Ureter (tissue), 1 donor: ENCODE measurements at regions not wholly inside any gene's neighbourhood (a gene's known extent, or its start where the extent isn't known, plus 50 kb on each side); places are given as distances from the start of the nearest gene placed in this dataset.
A peak's percentile ranks its signal among the peaks of the same experiment; 100 is the strongest.

ENCODE experiments used
- DNase-seq: peaks from one replicate; pipeline ENCODE4 v3.0.0-alpha.2; 2020; ENCODE audit warnings: low spot score
- donor health status: DM: yes; HTN: yes; CAD: no.

DNA sequence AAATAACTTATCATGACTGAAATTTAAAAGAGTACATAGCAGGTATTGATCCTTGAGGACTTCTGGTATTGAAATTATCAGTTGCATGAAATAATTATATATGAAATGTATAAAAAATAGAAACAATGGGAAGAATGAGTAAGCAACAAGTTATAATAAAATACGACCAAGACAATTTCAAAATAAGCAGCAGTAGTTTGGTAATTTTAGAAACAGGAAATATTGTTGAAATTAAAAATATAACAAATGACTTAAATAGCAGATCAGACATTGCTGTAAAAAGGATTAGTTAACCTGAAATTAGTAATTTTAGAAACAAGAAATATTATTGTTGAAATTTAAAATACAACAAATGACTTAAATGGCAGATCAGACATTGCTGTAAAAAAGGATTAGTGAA is 152.3 kb downstream of the BTC start:
- no peak for DNase-seq

DNA sequence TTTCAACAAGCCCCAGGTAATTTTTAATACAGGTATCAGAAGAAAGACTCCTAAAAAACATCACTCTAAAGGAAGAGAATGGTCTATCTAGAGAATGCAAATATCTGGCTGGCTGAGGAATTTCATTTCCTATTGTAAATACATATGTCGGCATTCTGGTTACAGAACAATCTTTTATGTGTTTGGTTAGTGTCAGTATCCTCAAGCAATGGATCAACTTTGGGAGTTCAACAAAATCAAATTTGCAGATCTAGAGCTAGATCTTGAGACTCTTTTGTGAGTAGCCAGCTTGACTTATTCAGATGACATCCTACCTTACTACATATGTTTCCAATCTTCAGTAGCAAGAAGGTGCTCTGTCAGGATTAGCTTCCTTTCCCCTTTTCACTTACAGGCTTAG is 145.1 kb downstream of the BTC start:
- DNase-seq: no peak

DNA sequence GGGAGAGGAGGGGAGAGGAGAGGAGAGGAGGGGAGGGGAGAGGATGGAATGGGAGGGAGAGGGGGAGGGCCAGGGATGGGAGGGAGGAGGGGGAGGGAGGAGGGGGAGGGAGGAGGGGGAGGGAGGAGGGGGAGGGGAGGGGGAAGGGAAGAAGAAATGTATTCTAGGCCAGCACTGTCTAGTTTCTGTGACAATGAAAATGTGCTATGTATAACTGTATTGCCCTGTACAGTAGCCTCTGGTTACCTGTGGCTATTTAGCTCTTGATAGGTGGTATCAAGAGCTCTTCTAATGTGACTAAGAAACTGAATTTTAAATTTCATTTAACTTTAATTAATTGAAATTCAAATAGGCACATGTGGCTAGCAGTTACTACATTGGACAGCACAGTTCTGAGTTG is 143.1 kb downstream of the BTC start:
- no peak for DNase-seq

DNA sequence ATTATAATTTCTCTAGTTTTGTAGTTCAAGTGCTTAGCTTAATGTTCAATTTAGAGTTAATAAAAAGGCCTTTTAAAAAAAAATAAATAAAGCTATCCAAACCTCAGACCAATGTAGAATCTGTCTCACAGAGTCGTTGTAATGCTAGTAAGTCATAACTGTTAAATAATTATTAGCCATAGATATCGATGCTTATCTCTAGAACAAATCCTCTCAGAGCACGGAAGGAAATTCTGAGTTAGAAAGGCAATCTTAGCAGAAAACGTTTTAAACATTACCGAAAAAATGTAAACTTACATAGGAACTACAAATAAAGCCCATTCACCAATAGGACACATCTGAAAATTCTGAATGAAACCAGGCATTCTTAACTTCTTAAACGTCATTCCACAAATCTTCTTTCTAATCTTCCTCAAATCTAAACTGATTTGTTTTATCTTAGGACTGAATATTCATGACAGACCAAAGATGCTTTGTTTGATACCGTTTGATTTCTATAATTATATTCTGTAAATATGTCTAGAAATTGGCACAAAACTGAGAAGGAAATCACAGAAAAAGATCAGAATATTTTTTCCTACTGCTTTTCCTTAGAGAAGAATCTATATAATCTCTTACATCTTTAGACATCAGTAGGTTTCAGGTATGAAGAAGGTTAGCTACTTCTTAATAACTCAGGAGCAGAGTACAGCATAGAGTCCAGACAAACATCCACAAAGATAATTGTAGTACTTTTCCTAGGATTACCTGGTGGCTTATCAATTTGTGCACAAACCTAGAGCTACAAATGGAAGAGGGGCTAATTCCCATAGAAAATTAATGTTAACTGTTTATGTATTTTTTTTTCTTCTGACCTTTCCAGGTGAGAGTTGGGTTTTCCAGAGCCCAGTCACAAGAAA is 140.7 kb downstream of the BTC start:
- no peak for DNase-seq

- peak; percentile 46 for DNase-seq
Observed at GRCh38 chr4:74654230-74654681, 140.1 kb downstream of the BTC start.

DNA sequence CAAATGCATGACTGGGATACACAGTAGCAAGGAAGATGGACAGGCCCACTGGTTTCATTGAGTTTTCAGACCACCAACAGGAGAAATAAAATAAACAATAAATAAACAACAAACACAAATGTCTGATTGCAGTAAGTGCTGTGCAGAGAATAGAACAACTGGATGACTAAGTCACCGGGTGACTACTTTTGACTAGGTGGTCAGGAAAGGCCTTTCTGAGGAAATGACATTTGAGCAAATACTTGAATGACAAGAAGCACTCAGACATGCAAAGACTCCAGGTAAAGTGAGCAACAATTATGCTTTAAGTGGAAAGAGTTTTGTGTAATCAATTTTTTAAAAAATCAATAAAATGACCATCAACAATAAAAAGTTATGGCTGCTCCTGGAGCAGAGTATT is 137.7 kb downstream of the BTC start:
- DNase-seq: no peak

DNA sequence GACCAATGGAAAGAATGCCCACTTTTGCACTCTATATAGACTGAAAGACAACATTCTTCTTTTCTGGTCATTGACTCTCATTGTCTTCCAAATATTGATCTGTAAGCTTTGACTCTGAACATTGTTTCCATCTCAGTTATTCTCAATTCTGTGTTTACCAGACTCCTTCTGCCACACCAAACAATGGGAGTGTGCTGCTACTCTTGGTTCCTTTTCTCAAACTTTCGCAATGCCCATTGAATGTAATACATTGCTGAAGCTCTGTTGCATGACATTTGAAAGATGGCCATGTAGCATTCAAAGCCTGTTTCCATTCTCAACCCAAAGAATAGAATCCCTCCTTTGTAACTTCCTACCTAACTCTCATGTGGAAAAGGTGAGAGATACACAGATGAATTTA is 136.2 kb downstream of the BTC start:
- no peak for DNase-seq

- DNase-seq: peak; percentile 54
Observed at GRCh38 chr4:74659576-74660411, 134.5 kb downstream of the BTC start.

- DNase-seq: no peak
Observed at GRCh38 chr4:74660866-74661265, 133.5 kb downstream of the BTC start.

DNA sequence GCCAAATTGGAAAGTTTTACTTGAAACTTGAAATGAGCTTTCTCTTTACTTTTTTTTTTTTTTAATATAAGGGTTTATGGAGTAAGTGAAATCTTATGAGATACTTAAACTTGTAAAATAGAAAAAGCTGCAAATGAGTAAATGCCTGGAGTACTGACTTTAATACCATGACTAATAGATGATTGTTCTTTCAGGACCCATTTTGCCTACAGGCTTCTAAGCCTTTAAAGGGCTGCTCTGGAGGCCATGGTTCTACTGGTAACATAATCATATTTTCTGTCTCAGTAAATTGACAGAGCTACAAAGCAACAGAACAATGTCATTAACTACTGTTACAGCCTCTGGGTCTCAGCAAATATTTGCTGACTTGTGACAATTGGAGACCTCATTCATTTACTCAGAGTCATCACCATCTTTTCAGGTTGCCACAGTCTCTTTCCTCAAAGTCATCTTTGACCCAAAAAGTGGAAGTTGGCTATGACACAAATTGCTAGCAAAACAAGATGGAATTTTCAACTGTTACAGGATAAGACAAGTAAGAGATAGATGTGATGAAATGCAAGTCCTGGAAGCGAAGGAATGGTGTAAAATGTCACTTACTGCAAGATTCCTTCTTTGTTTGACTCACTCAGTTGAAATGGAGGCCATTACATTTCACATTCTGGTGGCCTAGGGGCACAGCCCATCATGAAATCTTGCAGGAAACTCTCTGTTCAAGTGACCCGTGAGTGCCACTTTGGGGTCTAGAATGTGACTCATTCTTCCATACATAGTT is 132.7 kb downstream of the BTC start:
- DNase-seq: no peak

DNA sequence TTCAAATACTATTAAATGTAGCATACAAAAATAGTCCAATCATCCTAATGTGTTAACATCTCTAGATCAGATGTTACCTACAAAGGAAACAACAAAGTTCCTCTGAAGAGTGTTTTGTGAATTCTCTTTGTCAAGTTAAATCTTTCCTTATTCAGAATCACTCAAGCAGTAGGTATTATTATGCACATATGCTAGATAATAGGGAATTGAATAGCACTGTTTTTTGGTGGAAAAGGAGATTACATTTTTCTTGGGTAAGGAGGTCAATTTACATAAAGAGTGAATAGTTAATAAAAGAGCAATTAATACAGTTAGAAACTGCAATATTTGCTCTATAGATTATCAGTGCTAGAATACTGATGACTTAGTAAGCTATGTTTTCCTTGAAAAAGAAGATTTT is 130.7 kb downstream of the BTC start:
- no peak for DNase-seq

- DNase-seq: no peak
Observed at GRCh38 chr4:74665346-74665745, 129.0 kb downstream of the BTC start.

DNA sequence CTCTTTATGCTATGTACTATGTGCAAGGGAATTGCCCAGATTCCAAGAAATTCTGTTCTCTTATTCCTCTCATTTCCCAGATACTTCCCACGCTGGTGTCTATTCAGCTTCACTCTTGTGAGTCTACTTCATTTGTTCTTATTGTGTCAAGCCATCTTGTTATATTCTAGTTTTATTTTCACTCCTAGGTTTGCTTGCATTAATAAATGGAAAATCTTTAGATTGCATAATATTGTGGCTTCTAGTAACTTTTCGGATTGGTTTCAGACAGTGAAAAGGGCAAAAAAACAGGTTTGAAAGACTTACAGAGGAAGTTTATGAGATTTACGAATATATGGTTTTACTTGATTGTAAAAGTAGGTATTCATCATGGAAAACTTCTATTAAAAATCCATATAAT is 128.4 kb downstream of the BTC start:
- no peak for DNase-seq

DNA sequence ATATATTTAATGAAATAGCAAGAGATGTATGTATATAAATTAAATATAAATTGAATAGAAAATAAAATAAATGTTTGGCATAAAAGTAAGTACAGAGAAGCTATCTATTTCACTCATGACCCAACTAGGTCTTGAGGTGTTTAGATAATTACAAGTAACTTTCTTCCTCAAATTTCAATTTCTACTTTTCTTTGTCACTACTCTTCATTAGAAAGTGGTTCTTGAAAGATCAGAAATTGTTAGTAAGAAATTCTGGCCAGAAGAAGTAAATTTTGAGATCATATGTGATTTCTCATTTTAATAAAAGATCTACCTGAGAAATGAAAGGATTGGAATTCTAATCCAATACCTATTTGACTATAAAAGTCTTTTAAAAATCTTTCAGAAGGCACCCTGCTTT is 126.9 kb downstream of the BTC start:
- no peak for DNase-seq

DNA sequence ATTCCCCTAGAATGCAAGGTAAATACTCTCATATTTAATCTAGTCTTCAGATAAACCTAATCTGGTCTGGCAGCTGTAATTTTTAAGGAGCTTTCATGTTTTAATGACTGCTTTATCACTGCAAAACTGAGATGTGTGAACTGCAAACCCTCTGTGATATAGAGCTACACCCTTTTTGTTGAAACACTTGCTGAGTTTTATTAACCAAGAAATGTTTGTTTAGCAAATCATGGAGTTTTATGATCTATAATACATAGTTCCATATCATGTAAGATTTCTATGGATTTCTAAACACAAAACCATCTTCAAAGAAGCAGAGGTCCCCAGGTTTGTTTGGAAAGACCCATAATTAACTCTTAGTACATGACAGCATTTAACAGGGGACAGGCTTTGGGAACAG is 126.4 kb downstream of the BTC start:
- no peak for DNase-seq

GRCh38 chr4:74669702-74670101 is 124.6 kb downstream of the BTC start:
- no peak for DNase-seq

DNA sequence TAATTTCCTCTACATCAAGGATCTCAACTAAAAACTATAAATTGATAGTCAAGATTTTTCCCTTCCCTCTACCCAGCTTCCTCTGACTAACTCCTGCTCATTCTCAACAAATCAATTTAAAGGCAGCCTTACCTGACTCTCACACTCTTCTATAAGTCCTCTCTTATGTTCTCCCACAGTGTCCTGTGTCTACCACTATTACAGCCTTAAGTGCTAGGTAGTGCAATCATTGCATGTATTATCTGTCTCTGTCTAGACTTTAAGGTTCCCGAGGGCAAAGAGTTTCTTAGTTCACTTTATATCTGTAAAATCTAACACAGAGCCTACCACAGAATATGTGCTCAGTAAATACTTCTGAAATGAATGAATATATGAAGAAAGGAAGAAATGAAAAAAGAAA is 123.7 kb downstream of the BTC start:
- no peak for DNase-seq

- DNase-seq: peak; percentile 47
Observed at GRCh38 chr4:74671080-74671698, 123.1 kb downstream of the BTC start.

GRCh38 chr4:74674750-74675149 is 119.6 kb downstream of the BTC start:
- DNase-seq: no peak

- DNase-seq: no peak
Observed at GRCh38 chr4:74675673-74676279, 118.5 kb downstream of the BTC start.
